GM19372 (cell line): ENCODE measurements at regions not wholly inside any gene's neighbourhood (a gene's known extent, or its start where the extent isn't known, plus 50 kb on each side); places are given as distances from the start of the nearest gene placed in this dataset.
A peak's percentile ranks its signal among the peaks of the same experiment; 100 is the strongest.

ENCODE experiments used
- ATAC-seq: cut with Tn5 transposase; IDR thresholded peaks from one replicate; pipeline ENCODE4 v1.9.1; 2021; ENCODE audit warnings: mild to moderate bottlenecking, low read depth, moderate library complexity; ENCODE audit not compliant: unreplicated experiment

GRCh38 chr3:30350011-30350410 lies 256.4 kb upstream of the TGFBR2 start:
- no peak for ATAC-seq

- ATAC-seq: no peak
Observed at GRCh38 chr3:30350901-30351300, 255.5 kb upstream of the TGFBR2 start.

- ATAC-seq: no peak
Observed at GRCh38 chr3:30352410-30353318, 253.7 kb upstream of the TGFBR2 start.

- ATAC-seq: peak; percentile 98
Observed at GRCh38 chr3:30353711-30354467, 252.5 kb upstream of the TGFBR2 start.

- ATAC-seq: no peak
Observed at GRCh38 chr3:30354513-30354912, 251.9 kb upstream of the TGFBR2 start.

GRCh38 chr3:30354972-30355371 lies 251.4 kb upstream of the TGFBR2 start:
- ATAC-seq: no peak

GRCh38 chr3:30355622-30356021 lies 250.8 kb upstream of the TGFBR2 start:
- ATAC-seq: no peak

GRCh38 chr3:30356866-30357753 lies 249.3 kb upstream of the TGFBR2 start:
- no peak for ATAC-seq

- ATAC-seq: no peak
Observed at GRCh38 chr3:30357897-30358296, 248.5 kb upstream of the TGFBR2 start.

GRCh38 chr3:30358871-30359270 lies 247.5 kb upstream of the TGFBR2 start:
- no peak for ATAC-seq

- ATAC-seq: no peak
Observed at GRCh38 chr3:30368978-30369377, 237.4 kb upstream of the TGFBR2 start.

GRCh38 chr3:30370681-30371271 lies 235.6 kb upstream of the TGFBR2 start:
- ATAC-seq: no peak

- no peak for ATAC-seq
Observed at GRCh38 chr3:30372837-30373236, 233.6 kb upstream of the TGFBR2 start.

GRCh38 chr3:30384546-30385072 lies 221.8 kb upstream of the TGFBR2 start:
- ATAC-seq: no peak

GRCh38 chr3:30393079-30393478 lies 213.3 kb upstream of the TGFBR2 start:
- ATAC-seq: no peak

GRCh38 chr3:30397030-30397429 lies 209.4 kb upstream of the TGFBR2 start:
- ATAC-seq: no peak

- ATAC-seq: no peak
Observed at GRCh38 chr3:30399394-30400181, 206.8 kb upstream of the TGFBR2 start.

- no peak for ATAC-seq
Observed at GRCh38 chr3:30400926-30401325, 205.5 kb upstream of the TGFBR2 start.

- ATAC-seq: no peak
Observed at GRCh38 chr3:30401971-30402370, 204.4 kb upstream of the TGFBR2 start.
